Endothelial cell of umbilical vein (primary cell): ENCODE measurements at regions not wholly inside any gene's neighbourhood (a gene's known extent, or its start where the extent isn't known, plus 50 kb on each side); places are given as distances from the start of the nearest gene placed in this dataset.

Experiments used
- BruUV-seq: library from RNA; stranded (reverse); fragments of 400-500 nt; replicated peaks from 2 replicates; lab custom pipeline; 2021; lab: Mats Ljungman, UMichigan
- CTCF ChIA-PET: fragments of 300-600, 350-600 bp; sonication (Branson Sonifier 250); formaldehyde crosslinking; loops from one replicate; lab custom pipeline; 2021; ENCODE audit warnings: antibody characterized with exemption, inconsistent platforms; lab: Charles Lee
- POLR2A ChIA-PET: fragments of 300-600, 350-600 bp; sonication (Branson Sonifier 250); formaldehyde crosslinking; loops from one replicate; lab custom pipeline; 2021; ENCODE audit warnings: antibody characterized with exemption, inconsistent platforms; lab: Charles Lee
- DNase-seq: peaks from one replicate; pipeline ENCODE4 v3.0.0-alpha.2; 2011; ENCODE audit warnings: low read depth, low spot score
- FAIRE-seq: peaks from 2 replicates; lab custom pipeline; 2011; peaks lifted over from hg19 to GRCh38; lab: Jason Lieb, UNC
- H2AFZ ChIP-seq: 2 replicates; pipeline ENCODE4 v1.6.0; 2012; ENCODE audit warnings: low read depth, low read length, control low read depth, inconsistent platforms
- H3K27ac ChIP-seq: 2 replicates; pipeline ENCODE4 v1.5.1; 2011; ENCODE audit warnings: low read depth, mild to moderate bottlenecking, control low read depth, low read length, moderate library complexity; ENCODE audit not compliant: insufficient read depth
- H3K27me3 ChIP-seq, 2 experiments: 2 replicates each; pipeline versions ENCODE4 v1.6.0 to v1.6.1; 2011; ENCODE audit warnings: low read length in 2 of 2, mixed read lengths in 1 of 2; ENCODE audit not compliant: control insufficient read depth in 2 of 2, insufficient read depth in 2 of 2
- H3K36me3 ChIP-seq, 2 experiments: 2 replicates in 1 of 2; 3 replicates in 1 of 2; pipeline ENCODE4 v1.5.1; 2011; ENCODE audit warnings: low read length in 2 of 2, mild to moderate bottlenecking in 1 of 2, moderate library complexity in 1 of 2; ENCODE audit not compliant: control insufficient read depth in 2 of 2, insufficient read depth in 2 of 2; ENCODE audit errors: extremely low read depth in 1 of 2
- H3K4me1 ChIP-seq: 3 replicates; pipeline ENCODE4 v1.5.1; 2011; ENCODE audit warnings: mild to moderate bottlenecking, low read length; ENCODE audit not compliant: control insufficient read depth, insufficient read depth; ENCODE audit errors: extremely low read depth
- H3K4me2 ChIP-seq: 2 replicates; pipeline ENCODE4 v1.6.1; 2011; ENCODE audit warnings: low read length, control low read depth, mixed read lengths; ENCODE audit not compliant: insufficient read depth
- H3K4me3 ChIP-seq, 3 experiments: fragments of 200-600 bp in 1 of 3; sonication (generic), shearing (Covaris generic) in 1 of 3; replicated peaks in 1 of 3; 2 replicates each; pipeline ENCODE4 v1.5.1; 2011 to 2016; ENCODE audit warnings: control low read depth in 3 of 3, low read length in 3 of 3, mild to moderate bottlenecking in 2 of 3, inconsistent platforms in 1 of 3, low read depth in 1 of 3, moderate library complexity in 1 of 3; ENCODE audit not compliant: insufficient read depth in 1 of 3
- H3K79me2 ChIP-seq: 2 replicates; pipeline ENCODE4 v1.6.0; 2012; ENCODE audit warnings: low read length, inconsistent platforms; ENCODE audit not compliant: control insufficient read depth, insufficient read depth
- H3K9ac ChIP-seq: replicated peaks from 2 replicates; pipeline ENCODE3; 2011; ENCODE audit warnings: low read length, control low read depth; ENCODE audit not compliant: insufficient read depth; ENCODE audit errors: extremely low read depth
- H3K9me1 ChIP-seq: replicated peaks from 3 replicates; pipeline ENCODE4 v1.6.0; 2011; ENCODE audit warnings: mild to moderate bottlenecking, low read length; ENCODE audit not compliant: control insufficient read depth, insufficient read depth; ENCODE audit errors: extremely low read depth
- H3K9me3 ChIP-seq: replicated peaks from 2 replicates; pipeline ENCODE4 v1.5.1; 2012; ENCODE audit warnings: low read length, inconsistent platforms; ENCODE audit not compliant: control insufficient read depth, insufficient read depth
- H4K20me1 ChIP-seq: replicated peaks from 2 replicates; pipeline ENCODE3; 2011; ENCODE audit warnings: mild to moderate bottlenecking, low read length; ENCODE audit not compliant: control insufficient read depth, insufficient read depth; ENCODE audit errors: extremely low read depth
- EZH2 ChIP-seq: IDR thresholded peaks from 2 replicates; pipeline ENCODE4 v1.6.1; 2012; ENCODE audit warnings: borderline replicate concordance, low read depth, mild to moderate bottlenecking, moderate library complexity, low read length, inconsistent platforms; ENCODE audit not compliant: severe bottlenecking
- FOS ChIP-seq: IDR thresholded peaks from 2 replicates; pipeline ENCODE4 v1.6.1; 2011; ENCODE audit warnings: mild to moderate bottlenecking, low read length, moderate library complexity, borderline replicate concordance; ENCODE audit not compliant: insufficient read depth
- GATA2 ChIP-seq: IDR thresholded peaks from 2 replicates; pipeline ENCODE4 v1.7.0; 2011; ENCODE audit warnings: low read depth, mild to moderate bottlenecking, moderate library complexity, mixed read lengths, low read length; ENCODE audit not compliant: insufficient read length, insufficient read depth
- JUN ChIP-seq: IDR thresholded peaks from 2 replicates; pipeline ENCODE4 v1.6.1; 2011; ENCODE audit warnings: borderline replicate concordance, low read depth; ENCODE audit not compliant: insufficient read length, insufficient read depth
- MYC ChIP-seq: IDR thresholded peaks from one replicate; pipeline ENCODE4 v1.6.1; 2011; ENCODE audit warnings: mild to moderate bottlenecking, low read depth, low read length
- POLR2A ChIP-seq: IDR thresholded peaks from 2 replicates; pipeline ENCODE4 v1.6.1; 2012; ENCODE audit warnings: low read depth, mild to moderate bottlenecking, control low read depth, low read length
- POLR2AphosphoS5 ChIP-seq: IDR thresholded peaks from 2 replicates; pipeline ENCODE4 v1.6.1; 2012; ENCODE audit warnings: low read depth, mild to moderate bottlenecking, control low read depth, low read length, moderate library complexity; ENCODE audit not compliant: insufficient read depth
- dilution Hi-C: fragments of 300-500 bp; cut with MboI; formaldehyde crosslinking; loops from one replicate; pipeline ENCODE4 v1.15.0; 2019; ENCODE audit warnings: low sequenced_read_pairs; ENCODE audit not compliant: extremely low pct_ligation_motif_present
- intact Hi-C: fragments of 100-400 bp; cut with micrococcal nuclease; formaldehyde crosslinking; loops from one replicate; pipeline ENCODE4 v1.10.0; 2022
- TF ChIP-seq, protein P1 (sequence below): IDR thresholded peaks from 2 replicates; pipeline ENCODE4 v1.6.1; 2011; ENCODE audit not compliant: insufficient read depth, insufficient read length
- TF ChIP-seq, protein P2 (sequence below), 2 donors: IDR thresholded peaks; 1 replicate in 1 of 2; 2 replicates in 1 of 2; pipeline ENCODE4 v1.5.1; 2011; ENCODE audit warnings: low read length in 2 of 2, mild to moderate bottlenecking in 2 of 2, moderate library complexity in 2 of 2, control low read depth in 1 of 2, inconsistent platforms in 1 of 2, low read depth in 1 of 2; ENCODE audit not compliant: insufficient read depth in 1 of 2; ENCODE audit errors: extremely low read depth in 1 of 2

DNA sequence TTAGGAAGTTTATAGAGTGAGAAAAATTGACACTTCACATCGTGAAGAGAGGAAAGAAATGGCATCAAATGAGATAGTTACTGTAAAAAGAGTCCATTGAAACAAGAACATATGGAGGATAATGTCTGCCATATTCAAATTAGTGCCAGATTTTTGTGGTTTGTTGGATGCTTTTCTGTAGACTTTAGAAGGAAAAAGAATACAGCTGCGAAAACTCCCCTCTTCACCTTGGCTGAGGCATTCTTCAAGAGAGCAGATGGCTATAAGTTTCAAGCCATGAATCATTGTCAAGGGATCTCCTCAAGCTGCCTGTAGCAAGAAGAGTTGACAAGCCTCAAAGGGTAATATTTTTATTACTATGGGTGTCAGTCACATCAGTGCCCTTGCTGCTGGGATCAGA, 507.4 kb upstream of the RAG2 start:
- BruUV-seq, result no TSS peak
- TF ChIP-seq POLR2AphosphoS5 (no peak), FOS (no peak), EZH2 (no peak), MYC (no peak), GATA2 (no peak), POLR2A (no peak), JUN (no peak)
- TF ChIP-seq, protein P1, sequence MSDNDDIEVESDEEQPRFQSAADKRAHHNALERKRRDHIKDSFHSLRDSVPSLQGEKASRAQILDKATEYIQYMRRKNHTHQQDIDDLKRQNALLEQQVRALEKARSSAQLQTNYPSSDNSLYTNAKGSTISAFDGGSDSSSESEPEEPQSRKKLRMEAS, result no peak
- TF ChIP-seq, protein P2, sequence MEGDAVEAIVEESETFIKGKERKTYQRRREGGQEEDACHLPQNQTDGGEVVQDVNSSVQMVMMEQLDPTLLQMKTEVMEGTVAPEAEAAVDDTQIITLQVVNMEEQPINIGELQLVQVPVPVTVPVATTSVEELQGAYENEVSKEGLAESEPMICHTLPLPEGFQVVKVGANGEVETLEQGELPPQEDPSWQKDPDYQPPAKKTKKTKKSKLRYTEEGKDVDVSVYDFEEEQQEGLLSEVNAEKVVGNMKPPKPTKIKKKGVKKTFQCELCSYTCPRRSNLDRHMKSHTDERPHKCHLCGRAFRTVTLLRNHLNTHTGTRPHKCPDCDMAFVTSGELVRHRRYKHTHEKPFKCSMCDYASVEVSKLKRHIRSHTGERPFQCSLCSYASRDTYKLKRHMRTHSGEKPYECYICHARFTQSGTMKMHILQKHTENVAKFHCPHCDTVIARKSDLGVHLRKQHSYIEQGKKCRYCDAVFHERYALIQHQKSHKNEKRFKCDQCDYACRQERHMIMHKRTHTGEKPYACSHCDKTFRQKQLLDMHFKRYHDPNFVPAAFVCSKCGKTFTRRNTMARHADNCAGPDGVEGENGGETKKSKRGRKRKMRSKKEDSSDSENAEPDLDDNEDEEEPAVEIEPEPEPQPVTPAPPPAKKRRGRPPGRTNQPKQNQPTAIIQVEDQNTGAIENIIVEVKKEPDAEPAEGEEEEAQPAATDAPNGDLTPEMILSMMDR (IDR thresholded peaks at IDR 0.05; ENCODE audit: extremely low read depth in 1 of 2, insufficient read depth in 1 of 2, low read depth in 1 of 2, low read length in 2 of 2), result no peak
- H3K9me3 ChIP-seq, result no peaks in the 10 kb centered on the region
- no peak for DNase-seq
- no peaks in the 10 kb centered on the region for H3K79me2 ChIP-seq
- CTCF ChIA-PET, result no interaction called here
- H3K36me3 ChIP-seq, result no peaks in the 10 kb centered on the region
- no peak overlapping the region for H2AFZ ChIP-seq
- intact Hi-C loops (no loop called here), dilution Hi-C loops (no loop called here)
- H3K4me1 ChIP-seq, result no peaks in the 10 kb centered on the region
- no peak overlapping the region for H3K27ac ChIP-seq
- H3K9me1 ChIP-seq, result no peaks in the 10 kb centered on the region
- FAIRE-seq, result no peak
- no peak overlapping the region for H3K4me3 ChIP-seq
- POLR2A ChIA-PET, result no interaction called here
- no peaks in the 10 kb centered on the region for H3K27me3 ChIP-seq
- no peak overlapping the region for H3K9ac ChIP-seq
- no peaks in the 10 kb centered on the region for H4K20me1 ChIP-seq
- no peak overlapping the region for H3K4me2 ChIP-seq
